ENCODE measurements at regions not wholly inside any gene's neighbourhood (a gene's known extent, or its start where the extent isn't known, plus 50 kb on each side); places are given as distances from the start of the nearest gene placed in this dataset.

DNA sequence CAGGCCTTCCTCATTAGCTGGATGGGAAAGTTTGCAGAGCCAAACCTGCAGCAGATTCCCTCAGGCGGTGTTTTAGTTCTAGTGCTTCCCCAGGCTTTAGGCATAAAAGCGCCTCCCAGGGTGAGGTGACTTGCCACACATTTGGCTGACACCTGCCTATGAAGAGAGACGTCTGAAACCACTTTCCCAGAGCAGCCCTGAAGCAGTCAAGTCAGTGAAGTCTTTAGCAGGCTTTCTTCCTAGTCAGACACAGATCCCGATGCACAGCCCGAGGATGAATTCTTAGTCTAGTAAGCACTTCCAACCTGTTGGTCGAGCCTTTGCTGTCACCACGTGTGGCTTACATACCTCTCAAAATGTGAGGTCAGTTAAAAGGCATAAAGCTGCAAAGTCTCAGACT, 484.1 kb downstream of the SMARCA1 start:
- Histone ChIP-seq H3K9me3 (ENCODE audit: control insufficient read depth, low read length) (no peaks in the 10 kb centered on the region), H3K27me3 (ENCODE audit: control insufficient read depth in 1 of 2, insufficient read depth in 2 of 2, low read length in 1 of 2) (no peaks in the 10 kb centered on the region), H3K36me3 (ENCODE audit: control insufficient read depth in 1 of 2, insufficient read depth in 2 of 2, low read length in 1 of 2) (no peaks in the 10 kb centered on the region), H3K27ac (ENCODE audit: low read depth in 1 of 2, low read length in 2 of 2) (no peak overlapping the region), H3K4me3 (ENCODE audit: low read length in 2 of 2) (no peak overlapping the region), H3K4me1 (ENCODE audit: control insufficient read depth in 1 of 2, insufficient read depth in 2 of 2, low read length in 2 of 2) (no peaks in the 10 kb centered on the region)
- no peak for ATAC-seq (ENCODE audit: low FRiP score)
- no peak for DNase-seq
- 59 to 83% methylated on average over 7 of the region's 7 CpGs for WGBS, 2 donors
- intact Hi-C loops (cut with DNase I) = no loop called here

DNA sequence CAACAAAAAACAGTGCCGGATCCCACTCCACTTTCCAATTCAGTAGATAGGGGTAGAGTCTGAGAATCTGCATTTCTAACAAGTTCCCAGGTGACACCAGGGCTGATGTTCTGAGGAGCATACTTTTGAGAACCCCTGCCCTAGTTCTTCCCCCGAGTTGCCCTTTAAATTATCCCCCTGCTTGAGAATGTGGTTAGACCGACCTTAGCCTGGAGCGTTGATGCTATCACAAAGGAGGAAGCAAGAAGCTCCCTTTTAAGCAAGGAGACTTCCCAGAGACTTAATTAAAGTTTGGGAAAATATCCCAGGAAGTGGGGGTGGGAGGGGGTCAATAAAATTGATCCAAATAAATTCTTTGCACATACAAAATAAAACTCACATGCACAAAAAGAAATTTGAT, 485.9 kb downstream of the SMARCA1 start:
- ATAC-seq (ENCODE audit: low FRiP score) (no peak), DNase-seq (no peak)
- Histone ChIP-seq H3K4me1 (ENCODE audit: control insufficient read depth in 1 of 2, insufficient read depth in 2 of 2, low read length in 2 of 2) (no peaks in the 10 kb centered on the region), H3K9me3 (ENCODE audit: control insufficient read depth, low read length) (no peaks in the 10 kb centered on the region), H3K4me3 (ENCODE audit: low read length in 2 of 2) (no peak overlapping the region), H3K36me3 (ENCODE audit: control insufficient read depth in 1 of 2, insufficient read depth in 2 of 2, low read length in 1 of 2) (no peaks in the 10 kb centered on the region), H3K27me3 (ENCODE audit: control insufficient read depth in 1 of 2, insufficient read depth in 2 of 2, low read length in 1 of 2) (no peaks in the 10 kb centered on the region), H3K27ac (ENCODE audit: low read depth in 1 of 2, low read length in 2 of 2) (no peak overlapping the region)
- intact Hi-C loops (cut with DNase I) = no loop called here
- 69 to 76% methylated on average over 4 of the region's 4 CpGs for WGBS, 2 donors

DNA sequence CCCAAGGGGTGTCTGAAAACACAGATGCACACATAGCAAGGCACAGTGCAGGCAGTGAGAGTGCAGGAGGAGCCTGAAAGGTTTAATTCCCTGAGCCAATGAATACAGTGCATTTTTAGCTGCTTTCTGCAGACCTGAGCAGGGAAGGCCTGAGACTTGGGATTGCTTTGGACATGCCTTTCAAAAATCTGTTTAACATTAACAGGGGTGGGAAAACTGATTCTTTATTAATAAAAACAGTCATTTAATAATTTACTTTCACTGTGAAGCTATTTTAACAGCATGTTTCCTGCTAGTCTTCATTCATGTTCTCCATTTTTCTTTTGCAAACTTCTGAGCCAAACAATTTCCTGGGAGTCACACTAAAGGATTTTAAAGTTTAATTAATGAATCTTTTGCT, 488.1 kb downstream of the SMARCA1 start:
- Histone ChIP-seq H3K9me3 (ENCODE audit: control insufficient read depth, low read length) (no peaks in the 10 kb centered on the region), H3K36me3 (ENCODE audit: control insufficient read depth in 1 of 2, insufficient read depth in 2 of 2, low read length in 1 of 2) (no peaks in the 10 kb centered on the region), H3K4me3 (ENCODE audit: low read length in 2 of 2) (no peak overlapping the region), H3K4me1 (ENCODE audit: control insufficient read depth in 1 of 2, insufficient read depth in 2 of 2, low read length in 2 of 2) (no peaks in the 10 kb centered on the region), H3K27me3 (ENCODE audit: control insufficient read depth in 1 of 2, insufficient read depth in 2 of 2, low read length in 1 of 2) (no peaks in the 10 kb centered on the region), H3K27ac (ENCODE audit: low read depth in 1 of 2, low read length in 2 of 2) (no peak overlapping the region)
- intact Hi-C loops (cut with DNase I) = no loop called here
- ATAC-seq (ENCODE audit: low FRiP score) = no peak
- DNase-seq = no peak

DNA sequence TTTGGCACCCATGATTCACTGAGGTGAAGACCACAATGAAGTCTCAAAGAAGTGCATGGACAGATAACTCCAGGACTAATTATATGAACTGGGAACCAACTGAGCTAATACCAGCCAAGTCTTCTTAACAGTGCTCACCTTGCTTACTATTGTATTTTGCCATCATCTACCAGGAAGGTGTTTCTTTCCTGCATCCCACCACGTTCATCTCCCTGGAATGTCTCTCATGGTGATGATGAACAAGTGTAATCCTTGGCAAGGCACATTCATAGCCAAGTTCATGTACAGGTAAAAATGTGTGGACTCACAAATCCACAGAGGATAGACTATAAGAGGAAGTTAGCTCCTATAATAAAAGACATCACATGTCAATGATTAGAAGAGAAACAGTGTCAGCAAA, 489.1 kb downstream of the SMARCA1 start:
- H3K4me3 ChIP-seq (ENCODE audit: low read length in 2 of 2) = no peak overlapping the region
- H3K27me3 ChIP-seq (ENCODE audit: control insufficient read depth in 1 of 2, insufficient read depth in 2 of 2, low read length in 1 of 2) = no peaks in the 10 kb centered on the region
- intact Hi-C loops (cut with DNase I) = no loop called here
- WGBS, 2 donors = 44 to 94% methylated on average over 1 of the region's 1 CpG
- no peaks in the 10 kb centered on the region for H3K36me3 ChIP-seq (ENCODE audit: control insufficient read depth in 1 of 2, insufficient read depth in 2 of 2, low read length in 1 of 2)
- no peaks in the 10 kb centered on the region for H3K9me3 ChIP-seq (ENCODE audit: control insufficient read depth, low read length)
- ATAC-seq (ENCODE audit: low FRiP score) (no peak), DNase-seq (no peak)
- H3K27ac ChIP-seq (ENCODE audit: low read depth in 1 of 2, low read length in 2 of 2) = no peak overlapping the region
- no peaks in the 10 kb centered on the region for H3K4me1 ChIP-seq (ENCODE audit: control insufficient read depth in 1 of 2, insufficient read depth in 2 of 2, low read length in 2 of 2)

DNA sequence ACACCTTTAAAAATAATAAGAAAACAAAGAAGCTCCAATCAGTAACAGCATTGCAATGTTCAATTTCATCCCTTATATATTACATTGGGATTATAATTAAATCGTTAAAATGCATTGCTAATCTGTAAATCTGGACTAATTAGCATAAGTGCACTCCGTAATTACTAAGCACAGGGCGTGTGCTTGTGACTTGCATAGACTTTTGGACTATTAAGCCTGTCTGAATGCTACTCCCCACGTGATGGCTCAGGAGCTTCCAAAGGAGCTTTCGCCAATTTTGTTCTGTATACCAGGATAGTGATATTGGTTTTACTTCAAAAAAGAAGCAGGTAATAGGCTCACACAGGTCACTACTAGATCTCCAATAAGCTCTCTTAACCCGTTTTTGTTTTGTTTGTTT, 497.1 kb downstream of the SMARCA1 start:
- intact Hi-C loops (cut with DNase I) = no loop called here
- DNase-seq (no peak), ATAC-seq (ENCODE audit: low FRiP score) (no peak)
- Histone ChIP-seq H3K27me3 (ENCODE audit: control insufficient read depth in 1 of 2, insufficient read depth in 2 of 2, low read length in 1 of 2) (no peaks in the 10 kb centered on the region), H3K4me1 (ENCODE audit: control insufficient read depth in 1 of 2, insufficient read depth in 2 of 2, low read length in 2 of 2) (no peaks in the 10 kb centered on the region), H3K9me3 (ENCODE audit: control insufficient read depth, low read length) (no peaks in the 10 kb centered on the region), H3K36me3 (ENCODE audit: control insufficient read depth in 1 of 2, insufficient read depth in 2 of 2, low read length in 1 of 2) (no peaks in the 10 kb centered on the region), H3K4me3 (ENCODE audit: low read length in 2 of 2) (no peak overlapping the region), H3K27ac (ENCODE audit: low read depth in 1 of 2, low read length in 2 of 2) (no peak overlapping the region)
- WGBS, 2 donors = 57 to 84% methylated on average over 6 of the region's 6 CpGs

DNA sequence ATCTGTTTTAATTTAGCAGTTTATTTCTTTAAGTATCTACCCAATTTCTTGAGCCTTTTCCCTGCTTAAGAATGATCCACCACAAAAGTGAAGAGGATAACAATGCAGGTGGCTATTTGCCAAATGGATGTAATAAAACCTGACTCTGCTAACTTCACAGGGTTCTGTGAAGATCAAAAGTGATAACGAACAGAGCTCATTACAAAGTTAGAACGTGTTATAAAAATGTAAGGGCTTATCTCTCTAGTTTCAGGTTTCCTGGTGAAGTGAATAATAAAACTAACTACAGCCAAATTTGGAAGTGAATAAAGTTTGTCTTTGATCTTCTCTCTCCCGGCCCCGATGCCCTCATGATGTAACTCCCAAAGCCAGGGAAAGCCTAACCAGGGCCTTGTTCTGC, 497.9 kb downstream of the SMARCA1 start:
- Histone ChIP-seq H3K4me3 (ENCODE audit: low read length in 2 of 2) (no peak overlapping the region), H3K27ac (ENCODE audit: low read depth in 1 of 2, low read length in 2 of 2) (no peak overlapping the region), H3K4me1 (ENCODE audit: control insufficient read depth in 1 of 2, insufficient read depth in 2 of 2, low read length in 2 of 2) (no peaks in the 10 kb centered on the region), H3K9me3 (ENCODE audit: control insufficient read depth, low read length) (no peaks in the 10 kb centered on the region), H3K27me3 (ENCODE audit: control insufficient read depth in 1 of 2, insufficient read depth in 2 of 2, low read length in 1 of 2) (no peaks in the 10 kb centered on the region), H3K36me3 (ENCODE audit: control insufficient read depth in 1 of 2, insufficient read depth in 2 of 2, low read length in 1 of 2) (no peaks in the 10 kb centered on the region)
- ATAC-seq (ENCODE audit: low FRiP score) (no peak), DNase-seq (no peak)
- WGBS, 2 donors = 25 to 33% methylated on average over 4 of the region's 4 CpGs
- intact Hi-C loops (cut with DNase I) = no loop called here

DNA sequence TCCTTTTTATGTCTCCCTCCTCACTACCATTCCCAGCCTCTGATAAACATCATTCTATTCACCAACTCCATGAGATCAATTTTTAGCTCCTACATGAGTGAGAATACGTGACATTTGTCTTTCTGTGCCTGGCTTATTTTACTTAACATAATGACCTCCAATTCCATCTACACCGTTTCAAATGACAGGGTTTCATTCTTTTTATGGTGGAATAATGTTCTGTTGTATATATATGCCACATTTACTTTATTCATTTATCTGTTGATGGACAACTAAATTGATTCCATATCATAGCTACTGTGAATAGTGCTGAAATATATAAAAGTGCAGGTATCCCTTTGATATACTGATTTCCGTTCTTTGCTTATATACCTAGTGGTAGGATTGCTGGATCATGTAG, 503.9 kb downstream of the SMARCA1 start:
- no peak for ATAC-seq (ENCODE audit: low FRiP score)
- intact Hi-C loops (cut with DNase I) = no loop called here
- 57 to 77% methylated on average over 3 of the region's 3 CpGs for WGBS, 2 donors
- Histone ChIP-seq H3K27me3 (ENCODE audit: control insufficient read depth in 1 of 2, insufficient read depth in 2 of 2, low read length in 1 of 2) (no peaks in the 10 kb centered on the region), H3K4me1 (ENCODE audit: control insufficient read depth in 1 of 2, insufficient read depth in 2 of 2, low read length in 2 of 2) (no peaks in the 10 kb centered on the region), H3K9me3 (ENCODE audit: control insufficient read depth, low read length) (no peaks in the 10 kb centered on the region), H3K4me3 (ENCODE audit: low read length in 2 of 2) (no peak overlapping the region), H3K36me3 (ENCODE audit: control insufficient read depth in 1 of 2, insufficient read depth in 2 of 2, low read length in 1 of 2) (no peaks in the 10 kb centered on the region), H3K27ac (ENCODE audit: low read depth in 1 of 2, low read length in 2 of 2) (no peak overlapping the region)
- DNase-seq = no peak

DNA sequence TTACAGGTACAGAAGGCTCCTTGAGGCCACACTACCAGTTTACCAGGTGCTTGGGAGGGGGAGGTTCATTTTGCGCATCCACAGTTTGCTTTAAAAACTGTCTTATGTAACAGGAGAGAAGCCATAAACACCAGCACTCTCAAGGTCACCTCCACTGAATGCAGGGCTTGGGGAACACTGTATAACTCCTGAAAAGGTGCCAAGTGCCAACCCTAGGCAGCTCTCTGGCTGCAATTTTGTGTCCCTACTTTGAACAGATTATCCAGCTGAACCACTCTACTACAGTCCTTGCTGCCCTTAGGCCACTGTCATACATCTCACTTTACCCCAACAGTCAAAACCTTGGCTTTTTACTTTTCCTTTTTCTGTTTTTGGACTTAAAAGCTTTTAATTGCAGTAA, 507.9 kb downstream of the SMARCA1 start:
- 96 to 97% methylated on average over 1 of the region's 1 CpG for WGBS, 2 donors
- H3K4me3 ChIP-seq (ENCODE audit: low read length in 2 of 2) = no peak overlapping the region
- no peak overlapping the region for H3K27ac ChIP-seq (ENCODE audit: low read depth in 1 of 2, low read length in 2 of 2)
- intact Hi-C loops (cut with DNase I) = no loop called here
- H3K9me3 ChIP-seq (ENCODE audit: control insufficient read depth, low read length) = no peaks in the 10 kb centered on the region
- H3K4me1 ChIP-seq (ENCODE audit: control insufficient read depth in 1 of 2, insufficient read depth in 2 of 2, low read length in 2 of 2) = no peaks in the 10 kb centered on the region
- DNase-seq (no peak), ATAC-seq (ENCODE audit: low FRiP score) (no peak)
- no peaks in the 10 kb centered on the region for H3K27me3 ChIP-seq (ENCODE audit: control insufficient read depth in 1 of 2, insufficient read depth in 2 of 2, low read length in 1 of 2)
- H3K36me3 ChIP-seq (ENCODE audit: control insufficient read depth in 1 of 2, insufficient read depth in 2 of 2, low read length in 1 of 2) = no peaks in the 10 kb centered on the region

DNA sequence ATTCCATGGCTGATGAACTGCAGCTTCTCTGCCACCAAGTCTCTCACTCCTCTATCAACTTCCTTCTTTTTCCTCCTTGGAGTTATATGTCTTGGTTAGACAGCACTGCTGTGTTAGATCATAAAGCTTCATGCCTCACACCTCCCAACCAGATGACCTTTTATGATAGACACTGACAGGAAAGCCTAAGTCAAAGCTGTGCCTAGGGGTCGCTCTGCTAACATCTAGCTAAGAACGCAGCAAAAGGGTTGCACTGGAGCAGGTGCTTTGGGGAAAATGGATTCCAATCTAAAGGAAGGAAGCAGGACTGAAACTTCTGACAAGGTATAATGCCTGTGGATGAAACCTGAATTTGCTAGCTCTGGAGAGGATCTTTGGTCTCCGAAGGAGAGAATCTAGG, 509.7 kb downstream of the SMARCA1 start:
- DNase-seq = no peak

More for the DNA sequence above, 509.7 kb downstream of the SMARCA1 start:
- Histone ChIP-seq H3K36me3 (ENCODE audit: control insufficient read depth in 1 of 2, insufficient read depth in 2 of 2, low read length in 1 of 2) (no peaks in the 10 kb centered on the region), H3K4me1 (ENCODE audit: control insufficient read depth in 1 of 2, insufficient read depth in 2 of 2, low read length in 2 of 2) (no peaks in the 10 kb centered on the region), H3K27ac (ENCODE audit: low read depth in 1 of 2, low read length in 2 of 2) (no peak overlapping the region), H3K4me3 (ENCODE audit: low read length in 2 of 2) (no peak overlapping the region), H3K9me3 (ENCODE audit: control insufficient read depth, low read length) (no peaks in the 10 kb centered on the region), H3K27me3 (ENCODE audit: control insufficient read depth in 1 of 2, insufficient read depth in 2 of 2, low read length in 1 of 2) (no peaks in the 10 kb centered on the region)
- 59 to 80% methylated on average over 3 of the region's 3 CpGs for WGBS, 2 donors
- no peak for ATAC-seq (ENCODE audit: low FRiP score)
- intact Hi-C loops (cut with DNase I) = no loop called here

Data from aorta (tissue), 5 donors.